Karpas-422 (cell line): ENCODE measurements at regions not wholly inside any gene's neighbourhood (a gene's known extent, or its start where the extent isn't known, plus 50 kb on each side); places are given as distances from the start of the nearest gene placed in this dataset.

Experiments used
- DNase-seq: peaks from one replicate; pipeline ENCODE4 v3.0.0-alpha.2; 2015
- H2AFZ ChIP-seq: fragments of 200-600 bp; sonication (generic); 2 replicates; pipeline ENCODE4 v1.6.1; 2014; ENCODE audit warnings: antibody characterized with exemption, low read length, mixed read lengths
- H3K27ac ChIP-seq: fragments of 200-600 bp; sonication (generic); 2 replicates; pipeline ENCODE4 v1.5.1; 2014; ENCODE audit warnings: mild to moderate bottlenecking, low read length, moderate library complexity
- H3K27me3 ChIP-seq: fragments of 200-600 bp; sonication (generic); 2 replicates; pipeline ENCODE4 v1.6.1; 2014; ENCODE audit warnings: low read length, mixed read lengths
- H3K36me3 ChIP-seq: fragments of 200-600 bp; sonication (generic); 2 replicates; pipeline ENCODE4 v1.6.1; 2014; ENCODE audit warnings: low read length, mixed read lengths; ENCODE audit not compliant: insufficient read depth
- H3K4me1 ChIP-seq: fragments of 200-600 bp; sonication (generic); 2 replicates; pipeline ENCODE4 v1.6.1; 2014; ENCODE audit warnings: mild to moderate bottlenecking, low read length, mixed read lengths
- H3K4me2 ChIP-seq: fragments of 200-600 bp; sonication (generic); 2 replicates; pipeline ENCODE4 v1.6.1; 2014; ENCODE audit warnings: low read length, low read depth, mild to moderate bottlenecking; ENCODE audit not compliant: poor library complexity, severe bottlenecking
- H3K4me3 ChIP-seq: fragments of 200-600 bp; sonication (generic); 2 replicates; pipeline ENCODE4 v1.5.1; 2014; ENCODE audit warnings: mild to moderate bottlenecking, antibody characterized with exemption, low read length, mixed read lengths
- H3K79me2 ChIP-seq: fragments of 200-600 bp; sonication (generic); 2 replicates; pipeline ENCODE4 v1.6.1; 2014; ENCODE audit warnings: mild to moderate bottlenecking, low read length, mixed read lengths
- H3K9ac ChIP-seq: fragments of 200-600 bp; sonication (generic); 2 replicates; pipeline ENCODE4 v1.6.0; 2014; ENCODE audit warnings: low read length
- H3K9me2 ChIP-seq: fragments of 200-600 bp; sonication (generic), shearing (Covaris generic); replicated peaks from 2 replicates; pipeline ENCODE4 v1.6.0; 2014; ENCODE audit warnings: mild to moderate bottlenecking, low read length, moderate library complexity; ENCODE audit not compliant: insufficient read depth
- H3K9me3 ChIP-seq: fragments of 300-700, 200-600 bp; sonication (generic); 2 replicates; pipeline ENCODE4 v1.6.1; 2014; ENCODE audit warnings: low read length, mixed read lengths
- H4K20me1 ChIP-seq: fragments of 200-600 bp; sonication (generic); 2 replicates; pipeline ENCODE4 v1.6.1; 2014; ENCODE audit warnings: mild to moderate bottlenecking, antibody characterized with exemption, low read length, low read depth; ENCODE audit not compliant: insufficient read depth

DNA sequence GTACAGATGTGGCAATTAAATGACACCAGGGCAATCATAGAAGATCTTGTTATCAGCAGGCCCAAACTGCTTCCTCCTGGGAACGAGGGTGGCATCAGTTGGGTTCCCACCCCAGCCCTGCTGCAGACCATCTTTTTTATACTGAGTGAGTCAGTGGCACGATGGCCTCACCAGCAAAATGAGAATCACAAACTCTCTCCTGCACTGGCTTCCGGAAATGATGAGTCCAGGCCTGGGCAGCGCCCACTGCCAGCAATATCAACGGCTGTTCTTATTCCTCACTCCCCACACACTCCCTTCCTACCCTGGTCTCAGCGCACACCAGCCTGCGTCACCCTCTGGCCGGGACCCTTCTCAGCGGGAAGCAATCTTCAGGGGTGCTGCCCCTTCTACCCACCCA lies 340.3 kb downstream of the FOXL1 start:
- Histone ChIP-seq H3K4me2 (no peak overlapping the region), H3K79me2 (no peaks in the 10 kb centered on the region), H3K36me3 (no peaks in the 10 kb centered on the region), H3K9ac (no peak overlapping the region), H3K27me3 (no peaks in the 10 kb centered on the region), H2AFZ (no peak overlapping the region), H3K4me1 (no peaks in the 10 kb centered on the region), H3K4me3 (no peak overlapping the region), H3K27ac (no peak overlapping the region), H4K20me1 (no peaks in the 10 kb centered on the region), H3K9me2 (no peaks in the 10 kb centered on the region), H3K9me3 (no peaks in the 10 kb centered on the region)
- no peak for DNase-seq

DNA sequence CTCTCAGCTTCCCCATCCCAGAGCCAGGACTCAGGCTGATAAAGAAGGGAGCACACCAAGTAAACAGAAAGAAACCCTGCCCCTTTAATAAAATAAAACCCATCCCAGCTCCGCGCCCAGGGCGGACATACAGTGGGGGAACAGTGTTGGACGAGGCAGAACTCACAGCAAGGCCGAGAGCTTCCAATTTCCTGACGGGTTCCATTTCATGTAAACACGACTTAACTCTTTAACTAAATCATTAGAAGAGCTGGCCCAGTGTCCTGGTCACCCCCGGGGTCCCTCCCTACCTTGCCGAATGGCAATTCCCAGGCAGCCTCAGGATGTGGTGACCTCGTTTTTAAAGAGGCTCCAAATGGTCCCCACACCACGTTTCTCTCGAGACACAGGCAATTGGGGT lies 340.7 kb downstream of the FOXL1 start:
- Histone ChIP-seq H4K20me1 (no peaks in the 10 kb centered on the region), H3K36me3 (no peaks in the 10 kb centered on the region), H3K79me2 (no peaks in the 10 kb centered on the region), H3K27ac (no peak overlapping the region), H3K4me1 (no peaks in the 10 kb centered on the region), H3K9me2 (no peaks in the 10 kb centered on the region), H3K4me3 (no peak overlapping the region), H3K27me3 (no peaks in the 10 kb centered on the region), H3K9ac (no peak overlapping the region), H3K9me3 (no peaks in the 10 kb centered on the region), H2AFZ (no peak overlapping the region), H3K4me2 (no peak overlapping the region)
- no peak for DNase-seq

DNA sequence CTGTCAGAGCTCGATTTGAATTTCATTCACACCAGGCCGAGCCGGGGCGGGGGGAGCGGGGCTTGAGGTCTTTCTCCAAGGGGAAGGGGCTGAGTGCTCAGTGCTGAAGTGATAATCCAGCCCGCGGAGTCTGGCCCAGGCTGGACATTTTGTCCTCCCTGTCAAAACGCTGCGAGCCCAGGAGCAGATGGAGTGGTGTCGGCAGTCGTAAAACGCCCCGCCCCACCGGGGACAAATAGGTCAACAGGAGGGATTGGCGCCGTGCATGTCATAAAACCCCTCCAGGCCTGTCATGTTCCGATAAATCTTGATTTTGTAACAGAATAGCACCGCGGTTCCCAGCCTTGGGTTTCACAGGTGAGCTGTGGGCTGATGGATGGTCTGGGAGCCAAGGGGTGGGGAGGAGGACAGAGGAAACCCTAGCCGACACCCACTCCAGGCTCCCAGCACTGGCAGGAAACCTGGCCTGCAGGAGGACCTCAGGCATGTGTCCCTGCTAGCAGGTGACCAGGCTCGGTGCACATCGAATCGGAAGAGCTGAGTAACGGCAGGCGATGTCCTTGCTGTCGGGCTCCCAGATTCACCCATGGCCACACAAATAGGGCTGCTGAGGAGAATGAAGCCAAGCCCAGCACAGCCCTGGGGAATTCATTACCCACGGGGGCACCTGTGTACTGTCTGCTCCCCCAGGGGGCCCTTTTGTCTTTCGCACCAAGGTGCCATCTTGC lies 341.4 kb downstream of the FOXL1 start:
- DNase-seq: no peak
- no peaks in the 10 kb centered on the region for H3K79me2 ChIP-seq
- H4K20me1 ChIP-seq: no peaks in the 10 kb centered on the region
- H3K9me3 ChIP-seq: no peaks in the 10 kb centered on the region
- no peak overlapping the region for H2AFZ ChIP-seq
- H3K9ac ChIP-seq: no peak overlapping the region
- no peaks in the 10 kb centered on the region for H3K36me3 ChIP-seq
- no peak overlapping the region for H3K27ac ChIP-seq
- no peak overlapping the region for H3K4me3 ChIP-seq
- no peak overlapping the region for H3K4me2 ChIP-seq
- H3K4me1 ChIP-seq: no peaks in the 10 kb centered on the region
- H3K9me2 ChIP-seq: no peaks in the 10 kb centered on the region
- no peaks in the 10 kb centered on the region for H3K27me3 ChIP-seq

DNA sequence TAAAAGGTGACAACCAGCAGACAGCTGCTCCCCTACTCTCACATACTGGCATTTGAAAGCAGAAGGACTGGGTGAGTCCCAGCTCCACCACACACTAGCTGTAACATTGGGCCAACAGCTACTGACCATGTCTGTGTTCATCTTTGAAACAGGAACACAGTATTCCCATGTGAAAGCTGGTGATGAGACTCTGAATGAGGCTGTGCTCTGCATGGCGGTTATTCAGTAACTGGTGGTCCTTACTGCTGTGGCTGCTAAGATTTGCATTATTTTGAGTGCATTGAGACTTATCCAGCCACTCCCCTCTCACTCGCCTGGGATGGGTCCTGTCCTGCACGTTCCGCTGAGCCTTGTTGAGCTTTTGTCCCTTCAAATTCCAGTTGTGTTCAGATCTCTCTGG lies 342.9 kb downstream of the FOXL1 start:
- Histone ChIP-seq H3K4me1 (no peaks in the 10 kb centered on the region), H4K20me1 (no peaks in the 10 kb centered on the region), H2AFZ (no peak overlapping the region), H3K27me3 (no peaks in the 10 kb centered on the region), H3K4me2 (no peak overlapping the region), H3K36me3 (no peaks in the 10 kb centered on the region), H3K4me3 (no peak overlapping the region), H3K9me3 (no peaks in the 10 kb centered on the region), H3K79me2 (no peaks in the 10 kb centered on the region), H3K9me2 (no peaks in the 10 kb centered on the region), H3K27ac (no peak overlapping the region), H3K9ac (no peak overlapping the region)
- DNase-seq: no peak

DNA sequence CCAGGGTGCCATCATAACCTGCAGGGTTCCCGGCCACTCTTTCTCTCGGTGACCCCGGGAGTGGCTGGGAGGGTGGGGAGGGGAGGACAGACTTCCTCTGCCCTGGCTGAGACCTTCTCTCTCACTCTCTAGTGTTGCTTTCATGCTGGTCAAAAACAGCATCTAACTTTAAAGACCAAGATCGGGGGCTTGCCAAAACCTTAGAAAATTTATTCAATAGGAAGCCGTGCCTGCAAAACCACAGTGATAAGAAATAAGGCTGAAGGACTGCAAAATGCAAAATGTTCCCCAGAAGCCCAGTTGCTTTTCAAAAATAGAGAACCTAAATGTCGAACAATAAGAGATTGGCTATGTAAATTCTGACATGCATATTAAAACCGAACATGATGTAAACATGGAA lies 344.0 kb downstream of the FOXL1 start:
- H3K9me2 ChIP-seq: no peaks in the 10 kb centered on the region

DNA sequence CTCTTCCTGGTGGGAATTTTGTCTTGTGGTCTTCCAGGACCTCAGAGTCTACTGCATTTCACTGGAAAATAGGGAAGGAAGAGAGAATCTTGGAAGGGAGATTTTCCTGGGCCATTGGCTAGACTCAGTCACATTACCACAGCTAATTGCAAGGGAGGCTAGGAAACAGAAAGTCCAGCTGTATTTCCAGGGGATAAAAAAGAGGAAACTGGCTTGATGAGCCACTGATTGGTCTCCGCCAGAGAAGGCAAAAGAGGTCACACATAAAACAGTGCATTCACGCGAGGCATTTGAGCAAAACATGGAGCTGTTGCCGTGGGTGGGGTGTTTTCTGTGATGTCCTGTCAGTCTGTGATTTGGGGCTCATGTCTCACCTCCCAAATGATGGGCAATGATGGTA lies 345.3 kb downstream of the FOXL1 start:
- Histone ChIP-seq H4K20me1 (no peaks in the 10 kb centered on the region), H3K9ac (no peak overlapping the region), H3K4me3 (no peak overlapping the region), H2AFZ (no peak overlapping the region), H3K9me3 (no peaks in the 10 kb centered on the region), H3K27ac (no peak overlapping the region), H3K4me2 (no peak overlapping the region), H3K79me2 (no peaks in the 10 kb centered on the region), H3K27me3 (no peaks in the 10 kb centered on the region), H3K36me3 (no peaks in the 10 kb centered on the region), H3K4me1 (no peaks in the 10 kb centered on the region), H3K9me2 (no peaks in the 10 kb centered on the region)
- no peak for DNase-seq

More for the DNA sequence above, 344.0 kb downstream of the FOXL1 start:
- H3K4me3 ChIP-seq: no peak overlapping the region
- no peaks in the 10 kb centered on the region for H3K9me3 ChIP-seq
- no peak overlapping the region for H2AFZ ChIP-seq
- no peak overlapping the region for H3K9ac ChIP-seq
- H3K27me3 ChIP-seq: no peaks in the 10 kb centered on the region
- H3K27ac ChIP-seq: no peak overlapping the region
- DNase-seq: no peak
- no peak overlapping the region for H3K4me2 ChIP-seq
- H3K79me2 ChIP-seq: no peaks in the 10 kb centered on the region
- no peaks in the 10 kb centered on the region for H3K36me3 ChIP-seq
- H3K4me1 ChIP-seq: no peaks in the 10 kb centered on the region
- no peaks in the 10 kb centered on the region for H4K20me1 ChIP-seq

DNA sequence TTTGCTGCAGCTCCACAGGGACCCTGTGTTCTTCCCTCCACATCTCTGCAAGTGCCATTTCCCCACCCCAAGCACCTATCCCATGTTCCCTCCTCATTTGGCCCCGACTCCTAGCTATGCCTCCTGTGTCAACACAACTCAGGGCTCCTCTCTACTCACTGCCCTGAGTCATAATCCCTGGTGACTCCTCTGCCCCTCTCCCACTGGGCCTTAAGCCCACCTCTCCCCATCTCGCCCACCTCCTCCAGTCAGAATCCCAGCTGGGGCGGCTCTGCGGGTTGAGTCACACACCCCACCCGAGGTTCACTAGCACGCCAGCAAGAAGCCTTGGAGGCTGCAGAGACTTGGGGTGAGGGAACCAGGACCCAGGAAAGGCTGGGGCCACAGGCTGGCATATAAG lies 346.2 kb downstream of the FOXL1 start:
- no peak overlapping the region for H3K27ac ChIP-seq
- H3K9me3 ChIP-seq: no peaks in the 10 kb centered on the region
- H3K4me3 ChIP-seq: no peak overlapping the region
- no peaks in the 10 kb centered on the region for H3K4me1 ChIP-seq
- H3K27me3 ChIP-seq: no peaks in the 10 kb centered on the region
- H3K79me2 ChIP-seq: no peaks in the 10 kb centered on the region
- H3K36me3 ChIP-seq: no peaks in the 10 kb centered on the region
- no peaks in the 10 kb centered on the region for H3K9me2 ChIP-seq
- H3K9ac ChIP-seq: no peak overlapping the region
- no peak overlapping the region for H2AFZ ChIP-seq
- DNase-seq: no peak
- H4K20me1 ChIP-seq: no peaks in the 10 kb centered on the region
- H3K4me2 ChIP-seq: no peak overlapping the region

DNA sequence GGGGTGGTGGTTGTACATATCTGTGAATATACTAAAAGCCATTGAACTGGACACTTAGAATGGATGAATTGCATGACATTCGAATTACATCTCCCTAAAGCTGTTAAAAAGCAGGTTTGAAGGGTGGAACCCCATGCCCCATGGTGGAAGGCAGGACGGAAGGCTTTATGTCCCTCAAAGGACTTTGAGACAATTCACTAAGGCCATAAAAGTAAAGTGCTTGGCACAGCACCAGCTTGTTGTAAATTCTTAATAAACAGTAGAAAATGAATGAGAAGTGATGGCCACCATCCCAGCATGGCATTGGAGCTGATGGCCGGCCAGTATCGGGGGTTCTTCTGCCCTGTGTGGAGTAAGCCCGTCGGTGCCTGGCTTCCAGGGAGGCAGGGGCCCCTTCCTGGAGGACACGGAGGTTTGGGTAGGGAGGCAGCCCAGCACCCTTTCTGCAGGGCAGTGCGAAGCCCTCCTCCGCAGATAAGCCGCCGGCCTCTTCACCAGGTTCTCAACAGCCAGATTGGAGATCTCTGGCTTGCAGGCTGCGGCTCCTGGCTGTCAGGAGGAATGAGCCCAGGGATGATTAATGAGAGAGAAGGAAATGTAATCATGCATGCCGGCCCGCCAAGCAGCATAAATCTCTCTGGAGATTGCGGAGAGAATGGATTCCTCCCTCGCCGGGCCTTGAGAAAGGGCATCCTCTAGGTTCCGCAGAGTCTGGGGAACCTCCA lies 346.9 kb downstream of the FOXL1 start:
- Histone ChIP-seq H3K79me2 (no peaks in the 10 kb centered on the region), H3K27me3 (no peaks in the 10 kb centered on the region), H3K36me3 (no peaks in the 10 kb centered on the region), H2AFZ (no peak overlapping the region), H3K4me3 (no peak overlapping the region), H3K4me2 (no peak overlapping the region), H3K9ac (no peak overlapping the region), H3K4me1 (no peaks in the 10 kb centered on the region), H3K9me3 (no peaks in the 10 kb centered on the region), H3K9me2 (no peaks in the 10 kb centered on the region), H3K27ac (no peak overlapping the region), H4K20me1 (no peaks in the 10 kb centered on the region)
- DNase-seq: no peak
